Liver (tissue), 3 donors: ENCODE measurements at regions not wholly inside any gene's neighbourhood (a gene's known extent, or its start where the extent isn't known, plus 50 kb on each side); places are given as distances from the start of the nearest gene placed in this dataset.

ENCODE experiments used
- CTCF ChIP-seq: fragments of 150-350 bp; IDR thresholded peaks from 2 replicates; pipeline ENCODE4 v1.5.1; 2017; ENCODE audit warnings: improper control_type of control experiment, low read depth, low read length; ENCODE audit not compliant: missing input control
- EGR1 ChIP-seq, 2 donors: IDR thresholded peaks; 2 replicates each; pipeline ENCODE4 v1.6.1; 2016 to 2018; ENCODE audit warnings: antibody characterized with exemption in 2 of 2, low read depth in 2 of 2
- JUND ChIP-seq, 2 donors: IDR thresholded peaks; 2 replicates each; pipeline ENCODE4 v1.6.1; 2016; ENCODE audit warnings: antibody characterized with exemption in 2 of 2
- MAX ChIP-seq: IDR thresholded peaks from 2 replicates; pipeline ENCODE4 v1.6.1; 2016; ENCODE audit warnings: antibody characterized with exemption
- SP1 ChIP-seq: IDR thresholded peaks from 2 replicates; pipeline ENCODE4 v1.6.1; 2018; ENCODE audit warnings: antibody characterized with exemption, mild to moderate bottlenecking
- TAF1 ChIP-seq: conservative IDR thresholded peaks from 2 replicates; pipeline ENCODE4 v1.6.1; 2016; ENCODE audit warnings: antibody characterized with exemption, mild to moderate bottlenecking
- ZBTB33 ChIP-seq: IDR thresholded peaks from 2 replicates; pipeline ENCODE4 v1.6.1; 2016; ENCODE audit warnings: antibody characterized with exemption
- donor health status: healthy.
- donor health status: healthy.

- no peak for TF ChIP-seq CTCF
- TF ChIP-seq JUND (IDR thresholded peaks at IDR 0.05) = no peak
- no peak for TF ChIP-seq ZBTB33
- TF ChIP-seq TAF1 = no peak
- TF ChIP-seq SP1 = no peak
- TF ChIP-seq MAX = no peak
- no peak for TF ChIP-seq EGR1 (IDR thresholded peaks at IDR 0.05; ENCODE audit: low read depth in 2 of 2)
Measured at GRCh38 chr2:212711856-212712255, 173.3 kb upstream of the ERBB4 start.
